HepG2 (cell line): ENCODE measurements at regions not wholly inside any gene's neighbourhood (a gene's known extent, or its start where the extent isn't known, plus 50 kb on each side); places are given as distances from the start of the nearest gene placed in this dataset.

Experiments
- EZH2 ChIP-seq: conservative IDR thresholded peaks from 2 replicates; pipeline ENCODE4 v1.6.1; 2012; ENCODE audit warnings: mild to moderate bottlenecking, low read depth, low read length, moderate library complexity
- GTF2F1 ChIP-seq: fragments of 150-350 bp; IDR thresholded peaks from 2 replicates; pipeline ENCODE4 v1.6.1; 2014; ENCODE audit warnings: low read length
- HMG20B ChIP-seq: conservative IDR thresholded peaks from 2 replicates; pipeline ENCODE4 v1.6.1; 2016; ENCODE audit warnings: missing genetic modification reagents, missing compliant biosample characterization
- HNF4A ChIP-seq: sonication (generic); formaldehyde crosslinking; IDR thresholded peaks from 2 replicates; pipeline ENCODE4 v1.4.0; 2020; ENCODE audit warnings: missing genetic modification reagents
- NBN ChIP-seq: fragments of 450-650 bp; conservative IDR thresholded peaks from 2 replicates; pipeline ENCODE4 v1.6.1; 2017
- PCBP2 ChIP-seq: fragments of 200-400 bp; formaldehyde crosslinking; optimal IDR thresholded peaks from 2 replicates; pipeline ENCODE3; 2018; ENCODE audit warnings: low read length, low read depth; ENCODE audit not compliant: poor library complexity, severe bottlenecking
- RELA ChIP-seq: sonication (generic); formaldehyde crosslinking; IDR thresholded peaks from 2 replicates; pipeline ENCODE4 v1.4.0; 2020; ENCODE audit warnings: missing genetic modification reagents
- SIN3A ChIP-seq: IDR thresholded peaks from 2 replicates; pipeline ENCODE4 v1.6.1; 2011; ENCODE audit warnings: low read depth, mild to moderate bottlenecking, control low read depth, low read length, borderline replicate concordance
- SSRP1 ChIP-seq: IDR thresholded peaks from 2 replicates; pipeline ENCODE4 v1.6.1; 2016; ENCODE audit warnings: control low read depth
- TF ChIP-seq, protein P1 (sequence below): sonication (generic); formaldehyde crosslinking; IDR thresholded peaks from 2 replicates; pipeline ENCODE4 v1.5.0; 2020; ENCODE audit warnings: mild to moderate bottlenecking, missing genetic modification reagents, moderate library complexity
- TF ChIP-seq, protein P2 (sequence below): sonication (generic); formaldehyde crosslinking; IDR thresholded peaks from 2 replicates; pipeline ENCODE4 v1.9.0; 2022; ENCODE audit warnings: low read depth, missing genetic modification reagents

DNA sequence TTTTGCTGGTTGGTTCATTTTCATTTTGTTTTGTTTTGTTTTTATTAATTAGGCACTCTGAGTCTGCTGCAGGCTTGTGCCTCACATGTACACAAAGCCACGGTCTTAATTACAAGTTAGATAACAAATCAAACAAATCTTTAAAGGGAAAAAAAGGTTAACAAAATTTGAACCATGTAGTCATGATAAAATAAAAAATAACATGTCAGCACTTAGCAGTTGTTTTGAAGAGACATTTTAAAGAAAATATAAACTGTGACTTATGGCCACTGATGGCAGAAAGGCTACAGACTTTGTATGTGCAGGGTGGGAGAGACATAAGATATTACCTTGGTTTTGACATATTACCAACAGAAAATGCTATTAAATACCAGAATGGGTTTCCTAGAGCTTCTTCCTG, 1035.4 kb downstream of the TUSC7 start:
- TF ChIP-seq, protein P1, sequence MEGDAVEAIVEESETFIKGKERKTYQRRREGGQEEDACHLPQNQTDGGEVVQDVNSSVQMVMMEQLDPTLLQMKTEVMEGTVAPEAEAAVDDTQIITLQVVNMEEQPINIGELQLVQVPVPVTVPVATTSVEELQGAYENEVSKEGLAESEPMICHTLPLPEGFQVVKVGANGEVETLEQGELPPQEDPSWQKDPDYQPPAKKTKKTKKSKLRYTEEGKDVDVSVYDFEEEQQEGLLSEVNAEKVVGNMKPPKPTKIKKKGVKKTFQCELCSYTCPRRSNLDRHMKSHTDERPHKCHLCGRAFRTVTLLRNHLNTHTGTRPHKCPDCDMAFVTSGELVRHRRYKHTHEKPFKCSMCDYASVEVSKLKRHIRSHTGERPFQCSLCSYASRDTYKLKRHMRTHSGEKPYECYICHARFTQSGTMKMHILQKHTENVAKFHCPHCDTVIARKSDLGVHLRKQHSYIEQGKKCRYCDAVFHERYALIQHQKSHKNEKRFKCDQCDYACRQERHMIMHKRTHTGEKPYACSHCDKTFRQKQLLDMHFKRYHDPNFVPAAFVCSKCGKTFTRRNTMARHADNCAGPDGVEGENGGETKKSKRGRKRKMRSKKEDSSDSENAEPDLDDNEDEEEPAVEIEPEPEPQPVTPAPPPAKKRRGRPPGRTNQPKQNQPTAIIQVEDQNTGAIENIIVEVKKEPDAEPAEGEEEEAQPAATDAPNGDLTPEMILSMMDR (CRISPR knock-in tag), result no peak
- no peak for TF ChIP-seq NBN
- no peak for TF ChIP-seq GTF2F1
- no peak for TF ChIP-seq SSRP1 (CRISPR knock-in tag)
- no peak for TF ChIP-seq PCBP2
- no peak for TF ChIP-seq SIN3A
- TF ChIP-seq HMG20B (CRISPR knock-in tag), result no peak
- TF ChIP-seq, protein P2, sequence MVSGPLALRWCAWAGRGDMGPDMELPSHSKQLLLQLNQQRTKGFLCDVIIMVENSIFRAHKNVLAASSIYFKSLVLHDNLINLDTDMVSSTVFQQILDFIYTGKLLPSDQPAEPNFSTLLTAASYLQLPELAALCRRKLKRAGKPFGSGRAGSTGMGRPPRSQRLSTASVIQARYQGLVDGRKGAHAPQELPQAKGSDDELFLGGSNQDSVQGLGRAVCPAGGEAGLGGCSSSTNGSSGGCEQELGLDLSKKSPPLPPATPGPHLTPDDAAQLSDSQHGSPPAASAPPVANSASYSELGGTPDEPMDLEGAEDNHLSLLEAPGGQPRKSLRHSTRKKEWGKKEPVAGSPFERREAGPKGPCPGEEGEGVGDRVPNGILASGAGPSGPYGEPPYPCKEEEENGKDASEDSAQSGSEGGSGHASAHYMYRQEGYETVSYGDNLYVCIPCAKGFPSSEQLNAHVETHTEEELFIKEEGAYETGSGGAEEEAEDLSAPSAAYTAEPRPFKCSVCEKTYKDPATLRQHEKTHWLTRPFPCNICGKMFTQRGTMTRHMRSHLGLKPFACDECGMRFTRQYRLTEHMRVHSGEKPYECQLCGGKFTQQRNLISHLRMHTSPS, result no peak
- no peak for TF ChIP-seq HNF4A (CRISPR knock-in tag)
- TF ChIP-seq RELA (CRISPR knock-in tag), result no peak
- no peak for TF ChIP-seq EZH2
